H9 (cell line): ENCODE measurements at regions not wholly inside any gene's neighbourhood (a gene's known extent, or its start where the extent isn't known, plus 50 kb on each side); places are given as distances from the start of the nearest gene placed in this dataset.

ENCODE experiments used
- DNase-seq: peaks from one replicate; pipeline ENCODE4 v3.0.0-alpha.2; 2017
- H2AFZ ChIP-seq: one replicate; pipeline ENCODE4 v1.6.1; 2013; ENCODE audit warnings: mild to moderate bottlenecking, low read length, control low read depth, moderate library complexity
- H2AK5ac ChIP-seq: 2 replicates; pipeline ENCODE4 v1.6.1; 2013; ENCODE audit warnings: low read length, control low read depth, mixed read lengths; ENCODE audit not compliant: insufficient read length
- H2BK120ac ChIP-seq: one replicate; pipeline ENCODE4 v1.6.1; 2013; ENCODE audit warnings: low read depth, mild to moderate bottlenecking, low read length, control low read depth, inconsistent platforms; ENCODE audit not compliant: poor library complexity, severe bottlenecking
- H2BK12ac ChIP-seq: 2 replicates; pipeline ENCODE4 v1.6.1; 2013; ENCODE audit warnings: low read length, control low read depth, mixed read lengths, low read depth; ENCODE audit not compliant: insufficient read length
- H2BK15ac ChIP-seq: 2 replicates; pipeline ENCODE4 v1.6.1; 2013; ENCODE audit warnings: low read depth, low read length, control low read depth
- H2BK20ac ChIP-seq: one replicate; pipeline ENCODE4 v1.6.1; 2013; ENCODE audit warnings: low read depth, mild to moderate bottlenecking, low read length, control low read depth, inconsistent platforms; ENCODE audit not compliant: poor library complexity, severe bottlenecking
- H2BK5ac ChIP-seq: 2 replicates; pipeline ENCODE4 v1.6.1; 2013; ENCODE audit warnings: low read length, control low read depth, mixed read lengths; ENCODE audit not compliant: insufficient read length
- H3K14ac ChIP-seq: 2 replicates; pipeline ENCODE4 v1.6.1; 2013; ENCODE audit warnings: low read length, control low read depth; ENCODE audit not compliant: insufficient read depth
- H3K18ac ChIP-seq: 2 replicates; pipeline ENCODE4 v1.6.1; 2013; ENCODE audit warnings: low read depth, mild to moderate bottlenecking, mixed read lengths, low read length, control low read depth; ENCODE audit not compliant: insufficient read length
- H3K23ac ChIP-seq: 2 replicates; pipeline ENCODE4 v1.6.1; 2013; ENCODE audit warnings: low read length, control low read depth, mixed read lengths, low read depth; ENCODE audit not compliant: insufficient read length
- H3K23me2 ChIP-seq: 2 replicates; pipeline ENCODE4 v1.6.1; 2013; ENCODE audit warnings: low read depth, mild to moderate bottlenecking, mixed read lengths, low read length, control low read depth; ENCODE audit not compliant: insufficient read length, poor library complexity, severe bottlenecking
- H3K27ac ChIP-seq: 2 replicates; pipeline ENCODE4 v1.5.1; 2013; ENCODE audit warnings: low read length, control low read depth, mixed read lengths, low read depth; ENCODE audit not compliant: insufficient read length
- H3K27me3 ChIP-seq: 2 replicates; pipeline ENCODE4 v1.6.1; 2013; ENCODE audit warnings: low read length, control low read depth, inconsistent platforms; ENCODE audit not compliant: insufficient read depth
- H3K4ac ChIP-seq: 2 replicates; pipeline ENCODE4 v1.6.1; 2013; ENCODE audit warnings: low read depth, mild to moderate bottlenecking, control low read depth, inconsistent platforms, low read length, moderate library complexity
- H3K4me1 ChIP-seq: 2 replicates; pipeline ENCODE4 v1.6.1; 2013; ENCODE audit warnings: low read length, control low read depth, inconsistent platforms; ENCODE audit not compliant: insufficient read depth
- H3K4me2 ChIP-seq: 2 replicates; pipeline ENCODE4 v1.6.1; 2013; ENCODE audit warnings: low read length, control low read depth, mixed read lengths; ENCODE audit not compliant: insufficient read length, insufficient read depth
- H3K56ac ChIP-seq: 2 replicates; pipeline ENCODE4 v1.6.1; 2013; ENCODE audit warnings: low read depth, mild to moderate bottlenecking, mixed read lengths, low read length, control low read depth; ENCODE audit not compliant: insufficient read length
- H3K79me1 ChIP-seq: 2 replicates; pipeline ENCODE4 v1.6.1; 2013; ENCODE audit warnings: low read depth, mild to moderate bottlenecking, moderate library complexity, low read length, control low read depth, inconsistent platforms; ENCODE audit not compliant: insufficient read depth, poor library complexity, severe bottlenecking
- H3K79me2 ChIP-seq: 2 replicates; pipeline ENCODE4 v1.6.1; 2013; ENCODE audit warnings: low read length, control low read depth, inconsistent platforms; ENCODE audit not compliant: insufficient read depth
- H3K9ac ChIP-seq: 2 replicates; pipeline ENCODE4 v1.6.1; 2013; ENCODE audit warnings: low read length, control low read depth, mixed read lengths; ENCODE audit not compliant: insufficient read length; ENCODE audit errors: extremely low read depth
- H3K9me3 ChIP-seq: one replicate; pipeline ENCODE4 v1.6.1; 2013; ENCODE audit warnings: low read depth, low read length, inconsistent platforms; ENCODE audit not compliant: control insufficient read depth
- H3T11ph ChIP-seq: one replicate; pipeline ENCODE4 v1.6.1; 2013; ENCODE audit warnings: mild to moderate bottlenecking, low read length, control low read depth, inconsistent platforms
- H4K20me1 ChIP-seq: one replicate; pipeline ENCODE4 v1.6.1; 2013; ENCODE audit not compliant: control insufficient read depth, insufficient read length, insufficient read depth
- H4K5ac ChIP-seq: 2 replicates; pipeline ENCODE4 v1.6.1; 2013; ENCODE audit warnings: low read depth, mild to moderate bottlenecking, mixed read lengths, low read length, control low read depth; ENCODE audit not compliant: insufficient read length
- H4K8ac ChIP-seq: replicated peaks from 2 replicates; pipeline ENCODE4 v1.6.1; 2013; ENCODE audit warnings: low read length, control low read depth, mixed read lengths, low read depth; ENCODE audit not compliant: insufficient read length
- H4K91ac ChIP-seq: 2 replicates; pipeline ENCODE4 v1.6.1; 2013; ENCODE audit warnings: low read depth, mild to moderate bottlenecking, moderate library complexity, mixed read lengths, low read length, control low read depth; ENCODE audit not compliant: insufficient read length
- H3K27ac Mint-ChIP-seq, 3 experiments: 2 replicates in 2 of 3; 3 replicates in 1 of 3; pipeline ENCODE4 v1.8.0; 2020 to 2021; ENCODE audit warnings: mixed read lengths in 3 of 3, mild to moderate bottlenecking in 1 of 3, moderate library complexity in 1 of 3
- H3K27me3 Mint-ChIP-seq: 2 replicates; pipeline ENCODE4 v1.8.0; 2021; ENCODE audit warnings: low read depth, mild to moderate bottlenecking, moderate library complexity, mixed read lengths
- H3K36me3 Mint-ChIP-seq, 3 experiments: 2 replicates in 2 of 3; 3 replicates in 1 of 3; pipeline ENCODE4 v1.8.0; 2020 to 2021; ENCODE audit warnings: low read depth in 3 of 3, mixed read lengths in 3 of 3; ENCODE audit not compliant: insufficient read depth in 1 of 3
- H3K4me1 Mint-ChIP-seq, 2 experiments: 2 replicates each; pipeline ENCODE4 v1.8.0; 2020; ENCODE audit warnings: mixed read lengths in 2 of 2
- H3K4me3 Mint-ChIP-seq, 2 experiments: 2 replicates in 1 of 2; 3 replicates in 1 of 2; pipeline ENCODE4 v1.8.0; 2020 to 2021; ENCODE audit warnings: mild to moderate bottlenecking in 2 of 2, mixed read lengths in 2 of 2, moderate library complexity in 1 of 2
- H3K9me3 Mint-ChIP-seq, 2 experiments: 2 replicates in 1 of 2; 3 replicates in 1 of 2; pipeline ENCODE4 v1.8.0; 2020; ENCODE audit warnings: mild to moderate bottlenecking in 2 of 2, mixed read lengths in 2 of 2, moderate library complexity in 1 of 2
- WGBS: extraction: QIAGEN DNeasy Blood & Tissue Kit; methylation state at CpG from one replicate; pipeline ENCODE4 v1.1.7; 2013; ENCODE audit warnings: missing lambda C conversion rate, low lambda C conversion rate, mixed read lengths; ENCODE audit not compliant: insufficient read length; ENCODE audit errors: extremely low coverage; 5-methylcytosine and 5-hydroxymethylcytosine counted together
- TF ChIP-seq, protein P1 (sequence below): fragments of 200-600 bp; sonication (generic); conservative IDR thresholded peaks from 3 replicates; pipeline ENCODE4 v1.8.0; 2021; ENCODE audit warnings: antibody characterized with exemption, mild to moderate bottlenecking

DNA sequence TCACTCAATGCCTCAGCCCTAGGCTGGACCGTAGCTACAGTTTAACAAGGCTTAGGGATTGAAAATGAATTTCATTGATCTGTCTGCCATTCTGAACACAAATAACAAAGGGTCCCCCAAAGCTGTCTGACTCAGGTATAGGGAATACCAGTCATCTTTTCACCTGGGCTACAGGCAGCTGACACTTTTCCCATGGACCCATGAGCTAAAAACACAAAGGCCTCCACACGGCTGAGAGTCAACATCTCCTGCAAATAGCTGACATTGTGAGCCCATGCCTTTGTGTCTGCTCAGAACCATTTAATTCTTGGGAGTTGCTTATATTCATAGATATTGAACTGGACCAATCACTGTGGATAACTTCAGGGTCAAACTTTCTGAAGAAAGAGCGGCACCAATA, 121.1 kb upstream of the SLIT3 start:
- Histone ChIP-seq H3K4me1 (peaks cover 5% of the 10 kb centered on the region; the same call in 1 of the 2 replicates), H3K79me2 (no peaks in the 10 kb centered on the region), H2BK5ac (no peak overlapping the region), H3K4me2 (no peak overlapping the region), H4K8ac (no peak overlapping the region), H2AFZ (no peak overlapping the region), H3K9me3 (no peaks in the 10 kb centered on the region), H3K18ac (no peak overlapping the region), H2BK20ac (no peak overlapping the region), H3K27me3 (no peaks in the 10 kb centered on the region), H4K5ac (no peak overlapping the region), H3K4ac (no peak overlapping the region), H3K23ac (no peak overlapping the region), H3T11ph (no peak overlapping the region), H3K79me1 (no peaks in the 10 kb centered on the region), H3K9ac (no peak overlapping the region), H3K27ac (no peak overlapping the region), H2BK12ac (no peak overlapping the region), H4K20me1 (no peaks in the 10 kb centered on the region), H4K91ac (no peak overlapping the region), H3K56ac (no peak overlapping the region), H3K23me2 (no peaks in the 10 kb centered on the region), H2BK120ac (no peak overlapping the region), H3K14ac (no peak overlapping the region), H2BK15ac (no peak overlapping the region), H2AK5ac (no peak overlapping the region)
- Mint-ChIP-seq H3K27ac (no peak overlapping the region), H3K4me1 (peaks cover 24 to 26% of the 10 kb centered on the region in 2 experiments), H3K27me3 (no peaks in the 10 kb centered on the region), H3K9me3 (peaks cover 0 to 4% of the 10 kb centered on the region in 2 experiments; a peak in 2 of 5 replicates), H3K4me3 (no peak overlapping the region), H3K36me3 (no peaks in the 10 kb centered on the region)
- DNase-seq = no peak
- no CpG with 5 or more reads among the region's 3 CpGs for WGBS
- TF ChIP-seq, protein P1, sequence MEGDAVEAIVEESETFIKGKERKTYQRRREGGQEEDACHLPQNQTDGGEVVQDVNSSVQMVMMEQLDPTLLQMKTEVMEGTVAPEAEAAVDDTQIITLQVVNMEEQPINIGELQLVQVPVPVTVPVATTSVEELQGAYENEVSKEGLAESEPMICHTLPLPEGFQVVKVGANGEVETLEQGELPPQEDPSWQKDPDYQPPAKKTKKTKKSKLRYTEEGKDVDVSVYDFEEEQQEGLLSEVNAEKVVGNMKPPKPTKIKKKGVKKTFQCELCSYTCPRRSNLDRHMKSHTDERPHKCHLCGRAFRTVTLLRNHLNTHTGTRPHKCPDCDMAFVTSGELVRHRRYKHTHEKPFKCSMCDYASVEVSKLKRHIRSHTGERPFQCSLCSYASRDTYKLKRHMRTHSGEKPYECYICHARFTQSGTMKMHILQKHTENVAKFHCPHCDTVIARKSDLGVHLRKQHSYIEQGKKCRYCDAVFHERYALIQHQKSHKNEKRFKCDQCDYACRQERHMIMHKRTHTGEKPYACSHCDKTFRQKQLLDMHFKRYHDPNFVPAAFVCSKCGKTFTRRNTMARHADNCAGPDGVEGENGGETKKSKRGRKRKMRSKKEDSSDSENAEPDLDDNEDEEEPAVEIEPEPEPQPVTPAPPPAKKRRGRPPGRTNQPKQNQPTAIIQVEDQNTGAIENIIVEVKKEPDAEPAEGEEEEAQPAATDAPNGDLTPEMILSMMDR = no peak
